Trophoblast cell (in vitro differentiated cells and primary cell): ENCODE measurements at regions not wholly inside any gene's neighbourhood (a gene's known extent, or its start where the extent isn't known, plus 50 kb on each side); places are given as distances from the start of the nearest gene placed in this dataset.

Experiments
- DNase-seq, 2 donors: peaks; one replicate each; pipeline ENCODE4 v3.0.0-alpha.2; 2016
- H2AFZ ChIP-seq: 2 replicates; pipeline ENCODE4 v1.6.1; 2013; ENCODE audit warnings: low read length, moderate library complexity, mild to moderate bottlenecking; ENCODE audit not compliant: insufficient read depth, poor library complexity
- H2AK5ac ChIP-seq: 2 replicates; pipeline ENCODE4 v1.6.1; 2013; ENCODE audit warnings: mild to moderate bottlenecking, low read length
- H2BK120ac ChIP-seq: 2 replicates; pipeline ENCODE4 v1.6.1; 2013; ENCODE audit warnings: low read length, mild to moderate bottlenecking, moderate library complexity; ENCODE audit not compliant: insufficient read depth, poor library complexity
- H2BK12ac ChIP-seq: 2 replicates; pipeline ENCODE4 v1.6.1; 2013; ENCODE audit warnings: mild to moderate bottlenecking, low read length, moderate library complexity
- H2BK5ac ChIP-seq: 2 replicates; pipeline ENCODE4 v1.6.1; 2013; ENCODE audit warnings: low read length, low read depth, moderate library complexity, mild to moderate bottlenecking; ENCODE audit not compliant: poor library complexity
- H3K14ac ChIP-seq: 2 replicates; pipeline ENCODE4 v1.6.1; 2013; ENCODE audit warnings: mild to moderate bottlenecking, low read length
- H3K18ac ChIP-seq: 2 replicates; pipeline ENCODE4 v1.6.1; 2013; ENCODE audit warnings: mild to moderate bottlenecking, low read length
- H3K23ac ChIP-seq: 2 replicates; pipeline ENCODE4 v1.6.1; 2013; ENCODE audit warnings: low read length
- H3K27ac ChIP-seq: 2 replicates; pipeline ENCODE4 v1.5.1; 2013; ENCODE audit warnings: low read depth, mild to moderate bottlenecking, inconsistent platforms, low read length, moderate library complexity
- H3K27me3 ChIP-seq: 2 replicates; pipeline ENCODE4 v1.6.1; 2013; ENCODE audit warnings: inconsistent platforms, mild to moderate bottlenecking, low read length, moderate library complexity; ENCODE audit not compliant: insufficient read depth
- H3K36me3 ChIP-seq, 2 experiments: 1 replicate in 1 of 2; 2 replicates in 1 of 2; pipeline ENCODE4 v1.6.1; 2013; ENCODE audit warnings: low read length in 2 of 2, mild to moderate bottlenecking in 2 of 2, moderate library complexity in 1 of 2; ENCODE audit not compliant: insufficient read depth in 2 of 2, control insufficient read depth in 1 of 2
- H3K4ac ChIP-seq: 2 replicates; pipeline ENCODE4 v1.6.1; 2013; ENCODE audit warnings: low read depth, mild to moderate bottlenecking, low read length, moderate library complexity
- H3K4me1 ChIP-seq, 2 experiments: 1 replicate in 1 of 2; 2 replicates in 1 of 2; pipeline ENCODE4 v1.6.1; 2013; ENCODE audit warnings: low read length in 2 of 2, mild to moderate bottlenecking in 2 of 2, moderate library complexity in 1 of 2; ENCODE audit not compliant: insufficient read depth in 2 of 2, control insufficient read depth in 1 of 2
- H3K4me2 ChIP-seq: 2 replicates; pipeline ENCODE4 v1.6.1; 2013; ENCODE audit warnings: inconsistent platforms, mild to moderate bottlenecking, low read length, moderate library complexity
- H3K4me3 ChIP-seq: 2 replicates; pipeline ENCODE4 v1.5.1; 2013; ENCODE audit warnings: mild to moderate bottlenecking, low read depth, low read length, inconsistent platforms
- H3K79me1 ChIP-seq: one replicate; pipeline ENCODE4 v1.6.1; 2013; ENCODE audit warnings: low read length
- H3K79me2 ChIP-seq: 2 replicates; pipeline ENCODE4 v1.6.1; 2013; ENCODE audit warnings: low read length, mild to moderate bottlenecking; ENCODE audit not compliant: control insufficient read depth, insufficient read depth, poor library complexity
- H3K9ac ChIP-seq: 2 replicates; pipeline ENCODE4 v1.6.1; 2013; ENCODE audit warnings: mild to moderate bottlenecking, low read length
- H3K9me3 ChIP-seq: 2 replicates; pipeline ENCODE4 v1.6.1; 2013; ENCODE audit warnings: low read depth, mild to moderate bottlenecking, control low read depth, inconsistent platforms, low read length; ENCODE audit not compliant: insufficient read depth
- H4K12ac ChIP-seq: 2 replicates; pipeline ENCODE4 v1.6.1; 2013; ENCODE audit warnings: low read depth, mild to moderate bottlenecking, low read length, moderate library complexity
- H4K8ac ChIP-seq: 2 replicates; pipeline ENCODE4 v1.6.1; 2013; ENCODE audit warnings: low read depth, mild to moderate bottlenecking, low read length, moderate library complexity
- H4K91ac ChIP-seq: one replicate; pipeline ENCODE4 v1.6.1; 2013; ENCODE audit warnings: low read depth, mild to moderate bottlenecking, low read length, moderate library complexity
- WGBS: extraction: QIAGEN DNeasy Blood & Tissue Kit; methylation state at CpG from one replicate; pipeline ENCODE4 v1.1.7; 2013; ENCODE audit warnings: missing lambda C conversion rate; ENCODE audit not compliant: insufficient read length, insufficient coverage; ENCODE audit errors: extremely low coverage; 5-methylcytosine and 5-hydroxymethylcytosine counted together

GRCh38 chr12:88381466-88381865 lies 198.8 kb downstream of the KITLG start:
- H3K27me3 ChIP-seq = no peaks in the 10 kb centered on the region
- no peak overlapping the region for H3K9ac ChIP-seq
- H3K27ac ChIP-seq = no peak overlapping the region
- H2AK5ac ChIP-seq = no peak overlapping the region
- H2BK5ac ChIP-seq = no peak overlapping the region
- H3K79me1 ChIP-seq = no peaks in the 10 kb centered on the region
- no peak overlapping the region for H3K4ac ChIP-seq
- no peak for DNase-seq
- no peak overlapping the region for H3K4me2 ChIP-seq
- H3K23ac ChIP-seq = no peak overlapping the region
- no peak overlapping the region for H4K12ac ChIP-seq
- no peak overlapping the region for H3K18ac ChIP-seq
- H3K4me3 ChIP-seq = no peak overlapping the region
- no peak overlapping the region for H2BK12ac ChIP-seq
- H3K4me1 ChIP-seq = no peaks in the 10 kb centered on the region
- H2AFZ ChIP-seq = no peak overlapping the region
- no peaks in the 10 kb centered on the region for H3K36me3 ChIP-seq
- WGBS = 100% methylated on average over 2 of the region's 3 CpGs
- H4K91ac ChIP-seq = no peak overlapping the region
- no peaks in the 10 kb centered on the region for H3K9me3 ChIP-seq
- H3K79me2 ChIP-seq = no peaks in the 10 kb centered on the region
- no peak overlapping the region for H4K8ac ChIP-seq
- H3K14ac ChIP-seq = no peak overlapping the region
- H2BK120ac ChIP-seq = no peak overlapping the region

GRCh38 chr12:88383405-88383804 lies 196.9 kb downstream of the KITLG start:
- no peak overlapping the region for H3K4me3 ChIP-seq
- no peak overlapping the region for H3K14ac ChIP-seq
- H3K18ac ChIP-seq = no peak overlapping the region
- no peak overlapping the region for H2BK12ac ChIP-seq
- H3K9ac ChIP-seq = no peak overlapping the region
- H3K27me3 ChIP-seq = no peaks in the 10 kb centered on the region
- no peak overlapping the region for H2AFZ ChIP-seq
- no CpG with 5 or more reads among the region's 1 CpG for WGBS
- H2BK120ac ChIP-seq = no peak overlapping the region
- H3K79me2 ChIP-seq = no peaks in the 10 kb centered on the region
- H2AK5ac ChIP-seq = no peak overlapping the region
- no peak overlapping the region for H3K27ac ChIP-seq
- H4K8ac ChIP-seq = no peak overlapping the region
- no peak overlapping the region for H3K4ac ChIP-seq
- no peak overlapping the region for H3K23ac ChIP-seq
- no peak for DNase-seq
- H3K9me3 ChIP-seq = no peaks in the 10 kb centered on the region
- H3K4me2 ChIP-seq = no peak overlapping the region
- H3K79me1 ChIP-seq = no peaks in the 10 kb centered on the region
- H3K36me3 ChIP-seq = no peaks in the 10 kb centered on the region
- H4K91ac ChIP-seq = no peak overlapping the region
- no peaks in the 10 kb centered on the region for H3K4me1 ChIP-seq
- H2BK5ac ChIP-seq = no peak overlapping the region
- H4K12ac ChIP-seq = no peak overlapping the region

GRCh38 chr12:88388566-88389540 lies 191.4 kb downstream of the KITLG start:
- H3K23ac ChIP-seq = no peak overlapping the region
- no peak overlapping the region for H3K4me2 ChIP-seq
- H3K9me3 ChIP-seq = no peaks in the 10 kb centered on the region
- H2BK120ac ChIP-seq = no peak overlapping the region
- H2AFZ ChIP-seq = no peak overlapping the region
- no peak overlapping the region for H3K18ac ChIP-seq
- WGBS = no CpG with 5 or more reads among the region's 4 CpGs
- H3K4ac ChIP-seq = no peak overlapping the region
- H3K14ac ChIP-seq = no peak overlapping the region
- no peak overlapping the region for H4K91ac ChIP-seq
- H3K79me1 ChIP-seq = no peaks in the 10 kb centered on the region
- no peak overlapping the region for H4K12ac ChIP-seq
- no peak overlapping the region for H2BK5ac ChIP-seq
- H3K79me2 ChIP-seq = no peaks in the 10 kb centered on the region
- no peaks in the 10 kb centered on the region for H3K36me3 ChIP-seq
- H3K27me3 ChIP-seq = no peaks in the 10 kb centered on the region
- no peak overlapping the region for H2BK12ac ChIP-seq
- H3K9ac ChIP-seq = no peak overlapping the region
- H3K27ac ChIP-seq = no peak overlapping the region
- no peak overlapping the region for H4K8ac ChIP-seq
- H2AK5ac ChIP-seq = no peak overlapping the region
- H3K4me1 ChIP-seq = no peaks in the 10 kb centered on the region
- H3K4me3 ChIP-seq = no peak overlapping the region
- DNase-seq = no peak

GRCh38 chr12:88390811-88391210 lies 189.5 kb downstream of the KITLG start:
- Histone ChIP-seq H2BK5ac (no peak overlapping the region), H3K4me2 (no peak overlapping the region), H3K9me3 (no peaks in the 10 kb centered on the region), H3K14ac (no peak overlapping the region), H3K23ac (no peak overlapping the region), H3K4me1 (no peaks in the 10 kb centered on the region), H2BK12ac (no peak overlapping the region), H2AFZ (no peak overlapping the region), H3K4ac (no peak overlapping the region), H4K91ac (no peak overlapping the region), H3K9ac (no peak overlapping the region), H2BK120ac (no peak overlapping the region), H2AK5ac (no peak overlapping the region), H4K12ac (no peak overlapping the region), H3K4me3 (no peak overlapping the region), H3K79me1 (no peaks in the 10 kb centered on the region), H4K8ac (no peak overlapping the region), H3K36me3 (no peaks in the 10 kb centered on the region), H3K18ac (no peak overlapping the region), H3K79me2 (no peaks in the 10 kb centered on the region), H3K27ac (no peak overlapping the region), H3K27me3 (no peaks in the 10 kb centered on the region)
- DNase-seq = no peak
- WGBS = no CpG with 5 or more reads among the region's 3 CpGs
